Gastrocnemius medialis (tissue), 4 donors: ENCODE measurements at regions not wholly inside any gene's neighbourhood (a gene's known extent, or its start where the extent isn't known, plus 50 kb on each side); places are given as distances from the start of the nearest gene placed in this dataset.

Experiments used
- CTCF ChIP-seq, 5 experiments: fragments of 450-650 bp in 3 of 5; fragments of 200-600 bp in 2 of 5; sonication (generic) in 2 of 5; IDR thresholded peaks in 4 of 5; conservative IDR thresholded peaks in 1 of 5; 1 replicate in 4 of 5; 2 replicates in 1 of 5; pipeline ENCODE4 v1.5.1; 2016 to 2019; ENCODE audit warnings: antibody characterized with exemption in 5 of 5, mild to moderate bottlenecking in 3 of 5, moderate library complexity in 3 of 5
- POLR2A ChIP-seq, 2 donors: fragments of 450-650 bp; IDR thresholded peaks; one replicate each; pipeline ENCODE4 v1.6.1; 2017; ENCODE audit warnings: antibody characterized with exemption in 2 of 2, mild to moderate bottlenecking in 2 of 2, moderate library complexity in 2 of 2

GRCh38 chr5:40437452-40437861, 242.3 kb upstream of the PTGER4 start:
- TF ChIP-seq POLR2A (IDR thresholded peaks at IDR 0.05) (no peak), CTCF (IDR thresholded peaks at IDR 0.05 in 4 of 5, conservative IDR thresholded peaks at IDR 0.05 in 1 of 5) (no peak)
